ENCODE measurements at regions not wholly inside any gene's neighbourhood (a gene's known extent, or its start where the extent isn't known, plus 50 kb on each side); places are given as distances from the start of the nearest gene placed in this dataset.

DNA sequence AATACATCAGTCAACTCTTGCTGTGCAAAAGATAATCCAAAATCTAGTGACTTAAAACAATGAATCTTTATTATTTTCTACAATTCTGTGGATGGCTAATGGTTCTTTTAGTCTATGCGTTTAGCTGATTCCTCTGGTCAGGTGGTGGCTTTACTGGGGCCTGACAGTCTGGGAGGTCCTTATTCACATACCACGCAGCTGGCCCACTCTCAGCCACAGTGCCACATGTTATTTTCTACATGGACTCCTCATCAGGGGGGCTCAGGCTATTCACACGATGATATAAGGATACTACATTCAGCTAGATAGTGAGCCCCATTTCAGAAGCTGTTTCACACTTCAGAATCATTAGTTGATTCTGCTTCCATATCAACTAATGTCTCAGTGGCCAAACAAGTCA is 287.5 kb upstream of the MGAT4C start:
- Histone ChIP-seq H3K4me3 (ENCODE audit: low read length) (no peak overlapping the region), H3K4me2 (ENCODE audit: low read length) (no peak overlapping the region), H3K36me3 (ENCODE audit: control insufficient read depth, insufficient read depth, low read length) (no peaks in the 10 kb centered on the region), H4K8ac (ENCODE audit: low read depth, low read length) (no peak overlapping the region), H3K18ac (ENCODE audit: low read length) (no peak overlapping the region), H3K23ac (ENCODE audit: low read length) (no peak overlapping the region), H3K27ac (ENCODE audit: low read depth, low read length) (no peak overlapping the region), H4K5ac (ENCODE audit: low read length) (no peak overlapping the region), H3K56ac (ENCODE audit: low read length) (no peak overlapping the region), H3K27me3 (ENCODE audit: insufficient read depth, low read length, poor library complexity) (no peaks in the 10 kb centered on the region), H2AK5ac (ENCODE audit: low read length) (no peak overlapping the region), H2BK5ac (ENCODE audit: low read length) (no peak overlapping the region), H3K4me1 (ENCODE audit: control insufficient read depth, low read depth, low read length) (no peaks in the 10 kb centered on the region), H3K4ac (ENCODE audit: low read depth, low read length) (no peak overlapping the region), H3K9ac (ENCODE audit: low read length) (no peak overlapping the region), H2BK120ac (ENCODE audit: low read depth, low read length) (no peak overlapping the region), H3K79me2 (ENCODE audit: control insufficient read depth, insufficient read depth, low read length) (no peaks in the 10 kb centered on the region), H2BK15ac (replicated peaks; ENCODE audit: low read depth) (no peak overlapping the region), H3K79me1 (ENCODE audit: low read length) (no peaks in the 10 kb centered on the region)
- no CpG with 5 or more reads among the region's 3 CpGs for WGBS (ENCODE audit: extremely low coverage, insufficient coverage, low lambda C conversion rate)
- DNase-seq, result peak; percentile 9

DNA sequence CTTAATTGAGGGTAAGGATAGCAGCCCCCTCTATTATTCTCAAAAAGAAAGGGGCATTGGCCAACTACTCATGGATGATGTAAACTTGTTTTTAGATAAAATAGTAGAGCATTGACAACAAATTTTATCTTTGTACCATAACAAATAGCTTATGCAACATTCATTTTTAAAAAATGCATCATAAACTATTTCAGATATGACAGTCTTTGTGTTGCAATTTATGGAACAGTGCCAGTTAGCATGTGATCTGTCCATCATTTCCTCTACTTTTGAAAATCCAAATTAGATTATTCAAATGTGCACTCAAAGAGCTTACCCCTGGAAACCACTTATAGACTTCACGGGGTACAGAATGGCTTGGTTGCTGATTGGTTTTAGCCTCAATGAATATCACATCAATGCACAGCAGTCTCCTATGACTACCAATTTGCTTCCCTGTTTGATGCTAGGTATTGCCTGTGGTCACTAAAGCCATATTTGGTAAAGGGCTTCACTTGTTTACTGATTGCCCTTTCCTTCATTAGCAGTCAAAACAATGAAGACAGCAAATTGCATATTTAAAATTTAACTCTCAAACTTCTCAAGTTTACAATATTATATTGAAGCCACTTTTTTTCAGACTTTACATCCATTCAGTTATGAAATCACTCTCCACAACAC is 274.9 kb upstream of the MGAT4C start:
- Histone ChIP-seq H2AK5ac (ENCODE audit: low read length) (no peak overlapping the region), H3K23ac (ENCODE audit: low read length) (no peak overlapping the region), H2BK5ac (ENCODE audit: low read length) (no peak overlapping the region), H3K4me2 (ENCODE audit: low read length) (no peak overlapping the region), H3K4me3 (ENCODE audit: low read length) (no peak overlapping the region), H3K79me2 (ENCODE audit: control insufficient read depth, insufficient read depth, low read length) (no peaks in the 10 kb centered on the region), H3K18ac (ENCODE audit: low read length) (no peak overlapping the region), H2BK15ac (replicated peaks; ENCODE audit: low read depth) (no peak overlapping the region), H3K27me3 (ENCODE audit: insufficient read depth, low read length, poor library complexity) (no peaks in the 10 kb centered on the region), H3K4ac (ENCODE audit: low read depth, low read length) (no peak overlapping the region), H4K8ac (ENCODE audit: low read depth, low read length) (no peak overlapping the region), H3K4me1 (ENCODE audit: control insufficient read depth, low read depth, low read length) (no peaks in the 10 kb centered on the region), H3K56ac (ENCODE audit: low read length) (no peak overlapping the region), H3K9ac (ENCODE audit: low read length) (no peak overlapping the region), H4K5ac (ENCODE audit: low read length) (no peak overlapping the region), H3K27ac (ENCODE audit: low read depth, low read length) (no peak overlapping the region), H3K36me3 (ENCODE audit: control insufficient read depth, insufficient read depth, low read length) (no peaks in the 10 kb centered on the region), H3K79me1 (ENCODE audit: low read length) (no peaks in the 10 kb centered on the region), H2BK120ac (ENCODE audit: low read depth, low read length) (no peak overlapping the region)
- DNase-seq, result no peak
- WGBS (ENCODE audit: extremely low coverage, insufficient coverage, low lambda C conversion rate), result no CpG with 5 or more reads among the region's 1 CpG

DNA sequence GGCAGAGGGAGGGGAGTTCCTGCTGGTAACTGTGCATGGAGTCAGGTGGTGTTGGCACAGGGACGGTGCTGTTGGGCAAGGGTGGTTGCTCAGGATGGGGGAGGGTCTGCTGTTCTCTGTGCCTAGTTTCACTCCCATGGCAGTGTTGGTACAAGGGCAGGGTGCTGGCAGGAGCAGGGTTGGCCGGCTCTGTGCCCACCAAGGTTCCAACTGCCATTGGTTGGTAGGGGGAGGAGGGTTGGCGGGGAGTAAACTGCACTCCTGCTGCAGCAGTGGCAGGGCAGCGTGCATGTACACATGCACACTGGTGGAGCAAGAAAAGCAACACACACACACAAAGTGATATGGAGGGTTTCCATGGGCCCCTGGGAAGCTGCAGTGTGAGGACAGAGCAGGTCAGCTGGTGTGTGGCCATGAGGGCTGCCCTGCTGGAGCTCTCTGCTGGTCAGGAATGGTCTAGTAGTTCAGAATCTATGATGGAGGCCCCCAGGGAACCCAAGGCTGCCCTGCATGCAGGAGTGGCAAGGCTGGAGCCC is 269.9 kb upstream of the MGAT4C start:
- H3K4me1 ChIP-seq (ENCODE audit: control insufficient read depth, low read depth, low read length), result no peaks in the 10 kb centered on the region
- no peak overlapping the region for H3K9ac ChIP-seq (ENCODE audit: low read length)
- no peak overlapping the region for H2AK5ac ChIP-seq (ENCODE audit: low read length)
- no peak overlapping the region for H2BK15ac ChIP-seq (replicated peaks; ENCODE audit: low read depth)
- no CpG with 5 or more reads among the region's 4 CpGs for WGBS (ENCODE audit: extremely low coverage, insufficient coverage, low lambda C conversion rate)
- no peak overlapping the region for H3K27ac ChIP-seq (ENCODE audit: low read depth, low read length)
- DNase-seq, result no peak
- no peak overlapping the region for H3K18ac ChIP-seq (ENCODE audit: low read length)
- H3K4ac ChIP-seq (ENCODE audit: low read depth, low read length), result no peak overlapping the region
- H3K27me3 ChIP-seq (ENCODE audit: insufficient read depth, low read length, poor library complexity), result no peaks in the 10 kb centered on the region
- H2BK120ac ChIP-seq (ENCODE audit: low read depth, low read length), result no peak overlapping the region
- H3K79me2 ChIP-seq (ENCODE audit: control insufficient read depth, insufficient read depth, low read length), result no peaks in the 10 kb centered on the region
- H3K79me1 ChIP-seq (ENCODE audit: low read length), result no peaks in the 10 kb centered on the region
- no peak overlapping the region for H4K5ac ChIP-seq (ENCODE audit: low read length)
- H3K23ac ChIP-seq (ENCODE audit: low read length), result no peak overlapping the region
- no peak overlapping the region for H3K4me3 ChIP-seq (ENCODE audit: low read length)
- no peak overlapping the region for H4K8ac ChIP-seq (ENCODE audit: low read depth, low read length)
- no peak overlapping the region for H2BK5ac ChIP-seq (ENCODE audit: low read length)
- H3K36me3 ChIP-seq (ENCODE audit: control insufficient read depth, insufficient read depth, low read length), result no peaks in the 10 kb centered on the region
- no peak overlapping the region for H3K56ac ChIP-seq (ENCODE audit: low read length)
- H3K4me2 ChIP-seq (ENCODE audit: low read length), result no peak overlapping the region

DNA sequence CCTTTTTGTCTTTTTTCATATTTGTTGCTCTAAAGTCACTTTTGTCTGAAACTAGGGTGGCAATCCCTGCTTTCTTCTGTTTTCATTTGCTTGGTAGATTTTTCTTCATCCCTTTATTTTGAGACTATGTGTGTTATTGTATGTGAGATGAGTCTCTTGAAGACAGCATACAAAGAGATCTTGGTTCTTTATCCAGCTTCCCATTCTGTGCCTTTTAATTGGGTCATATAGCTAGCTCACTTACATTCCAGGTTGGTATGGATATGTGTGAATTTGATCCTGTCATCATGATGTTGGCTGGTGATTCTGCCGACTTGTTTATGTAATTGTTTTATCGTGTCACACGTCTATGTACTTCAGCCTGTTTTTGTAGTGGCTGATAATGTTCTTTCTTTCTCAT is 267.7 kb upstream of the MGAT4C start:
- H3K4me2 ChIP-seq (ENCODE audit: low read length), result no peak overlapping the region
- H4K8ac ChIP-seq (ENCODE audit: low read depth, low read length), result no peak overlapping the region
- no peak overlapping the region for H3K27ac ChIP-seq (ENCODE audit: low read depth, low read length)
- no peaks in the 10 kb centered on the region for H3K79me2 ChIP-seq (ENCODE audit: control insufficient read depth, insufficient read depth, low read length)
- no peak overlapping the region for H2BK120ac ChIP-seq (ENCODE audit: low read depth, low read length)
- H3K27me3 ChIP-seq (ENCODE audit: insufficient read depth, low read length, poor library complexity), result no peaks in the 10 kb centered on the region
- H4K5ac ChIP-seq (ENCODE audit: low read length), result no peak overlapping the region
- no peaks in the 10 kb centered on the region for H3K36me3 ChIP-seq (ENCODE audit: control insufficient read depth, insufficient read depth, low read length)
- H3K4me3 ChIP-seq (ENCODE audit: low read length), result no peak overlapping the region
- no peak overlapping the region for H3K23ac ChIP-seq (ENCODE audit: low read length)
- no peak overlapping the region for H3K9ac ChIP-seq (ENCODE audit: low read length)
- H3K18ac ChIP-seq (ENCODE audit: low read length), result no peak overlapping the region
- no peak overlapping the region for H3K4ac ChIP-seq (ENCODE audit: low read depth, low read length)
- no CpG with 5 or more reads among the region's 3 CpGs for WGBS (ENCODE audit: extremely low coverage, insufficient coverage, low lambda C conversion rate)
- H2BK15ac ChIP-seq (replicated peaks; ENCODE audit: low read depth), result no peak overlapping the region
- H2AK5ac ChIP-seq (ENCODE audit: low read length), result no peak overlapping the region
- no peak for DNase-seq
- H3K4me1 ChIP-seq (ENCODE audit: control insufficient read depth, low read depth, low read length), result no peaks in the 10 kb centered on the region
- H3K56ac ChIP-seq (ENCODE audit: low read length), result no peak overlapping the region
- H3K79me1 ChIP-seq (ENCODE audit: low read length), result no peaks in the 10 kb centered on the region
- no peak overlapping the region for H2BK5ac ChIP-seq (ENCODE audit: low read length)

DNA sequence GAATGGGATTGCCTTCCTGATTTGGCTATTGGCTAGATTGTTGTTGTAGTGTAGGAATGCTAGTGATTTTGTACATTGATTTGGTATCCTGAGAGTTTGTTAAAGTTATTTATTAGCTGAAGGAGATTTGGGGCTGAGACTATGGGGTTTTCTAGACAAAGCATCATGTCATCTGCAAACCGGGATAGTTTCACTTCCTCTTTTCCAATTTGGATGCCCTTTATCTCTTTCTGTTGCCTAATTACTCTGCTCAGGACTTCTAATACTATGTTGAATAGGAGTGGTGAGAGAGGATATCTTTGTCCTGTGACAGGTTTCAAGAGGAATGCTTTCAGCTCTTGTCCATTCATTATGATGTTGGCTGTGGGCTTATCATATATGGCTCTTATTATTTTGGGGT is 265.7 kb upstream of the MGAT4C start:
- Histone ChIP-seq H2AK5ac (ENCODE audit: low read length) (no peak overlapping the region), H3K9ac (ENCODE audit: low read length) (no peak overlapping the region), H3K56ac (ENCODE audit: low read length) (no peak overlapping the region), H3K4me1 (ENCODE audit: control insufficient read depth, low read depth, low read length) (no peaks in the 10 kb centered on the region), H4K5ac (ENCODE audit: low read length) (no peak overlapping the region), H3K36me3 (ENCODE audit: control insufficient read depth, insufficient read depth, low read length) (no peaks in the 10 kb centered on the region), H3K4me3 (ENCODE audit: low read length) (no peak overlapping the region), H2BK120ac (ENCODE audit: low read depth, low read length) (no peak overlapping the region), H3K23ac (ENCODE audit: low read length) (no peak overlapping the region), H3K27me3 (ENCODE audit: insufficient read depth, low read length, poor library complexity) (no peaks in the 10 kb centered on the region), H3K4me2 (ENCODE audit: low read length) (no peak overlapping the region), H3K4ac (ENCODE audit: low read depth, low read length) (no peak overlapping the region), H2BK5ac (ENCODE audit: low read length) (no peak overlapping the region), H2BK15ac (replicated peaks; ENCODE audit: low read depth) (no peak overlapping the region), H3K79me1 (ENCODE audit: low read length) (no peaks in the 10 kb centered on the region), H3K79me2 (ENCODE audit: control insufficient read depth, insufficient read depth, low read length) (no peaks in the 10 kb centered on the region), H3K27ac (ENCODE audit: low read depth, low read length) (no peak overlapping the region), H3K18ac (ENCODE audit: low read length) (no peak overlapping the region), H4K8ac (ENCODE audit: low read depth, low read length) (no peak overlapping the region)
- no CpG with 5 or more reads among the region's 1 CpG for WGBS (ENCODE audit: extremely low coverage, insufficient coverage, low lambda C conversion rate)
- no peak for DNase-seq

DNA sequence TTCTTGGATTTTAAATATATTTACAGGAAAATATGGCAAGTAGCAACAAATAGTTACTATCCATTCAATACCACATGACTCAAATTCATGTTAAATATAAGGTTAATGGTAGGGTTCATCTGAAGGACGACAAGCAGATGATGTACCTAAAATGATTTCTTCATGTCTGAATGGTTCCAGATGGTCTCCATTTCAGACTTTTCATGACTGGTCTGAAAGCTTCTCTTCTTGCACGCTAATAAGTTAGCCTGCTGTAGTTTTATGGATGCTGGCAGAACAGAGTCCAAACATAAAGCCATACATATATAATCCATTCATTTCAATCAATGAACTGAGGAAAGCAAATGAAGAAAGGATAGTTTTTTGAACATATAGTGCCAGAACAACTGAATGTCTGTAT is 257.0 kb upstream of the MGAT4C start:
- Histone ChIP-seq H2BK15ac (replicated peaks; ENCODE audit: low read depth) (no peak overlapping the region), H2BK120ac (ENCODE audit: low read depth, low read length) (no peak overlapping the region), H4K5ac (ENCODE audit: low read length) (no peak overlapping the region), H3K4me1 (ENCODE audit: control insufficient read depth, low read depth, low read length) (no peaks in the 10 kb centered on the region), H4K8ac (ENCODE audit: low read depth, low read length) (no peak overlapping the region), H3K36me3 (ENCODE audit: control insufficient read depth, insufficient read depth, low read length) (no peaks in the 10 kb centered on the region), H3K4me2 (ENCODE audit: low read length) (no peak overlapping the region), H3K79me1 (ENCODE audit: low read length) (no peaks in the 10 kb centered on the region), H3K4me3 (ENCODE audit: low read length) (no peak overlapping the region), H2BK5ac (ENCODE audit: low read length) (no peak overlapping the region), H3K4ac (ENCODE audit: low read depth, low read length) (no peak overlapping the region), H3K56ac (ENCODE audit: low read length) (no peak overlapping the region), H2AK5ac (ENCODE audit: low read length) (no peak overlapping the region), H3K27me3 (ENCODE audit: insufficient read depth, low read length, poor library complexity) (no peaks in the 10 kb centered on the region), H3K23ac (ENCODE audit: low read length) (no peak overlapping the region), H3K79me2 (ENCODE audit: control insufficient read depth, insufficient read depth, low read length) (no peaks in the 10 kb centered on the region), H3K18ac (ENCODE audit: low read length) (no peak overlapping the region), H3K27ac (ENCODE audit: low read depth, low read length) (no peak overlapping the region), H3K9ac (ENCODE audit: low read length) (no peak overlapping the region)
- WGBS (ENCODE audit: extremely low coverage, insufficient coverage, low lambda C conversion rate), result no CpG with 5 or more reads among the region's 2 CpGs
- no peak for DNase-seq

Data from mesendoderm (in vitro differentiated cells).